Body of pancreas (tissue), 4 donors: ENCODE measurements at regions not wholly inside any gene's neighbourhood (a gene's known extent, or its start where the extent isn't known, plus 50 kb on each side); places are given as distances from the start of the nearest gene placed in this dataset.

Experiments
- ATAC-seq: fragments of 150-250 bp; one replicate; pipeline ENCODE4 v1.9.1; 2016
- DNase-seq, 4 donors: peaks; one replicate each; pipeline ENCODE4 v3.0.0-alpha.2; 2019
- H3K27ac ChIP-seq, 4 donors: fragments of 200-600 bp; sonication (generic); 1 replicate in 3 of 4; 2 replicates in 1 of 4; pipeline versions ENCODE4 v1.5.1 to v1.6.1; 2016 to 2019; ENCODE audit warnings: mild to moderate bottlenecking in 1 of 4, mixed read lengths in 1 of 4, moderate library complexity in 1 of 4
- H3K27me3 ChIP-seq, 2 donors: fragments of 200-600 bp; sonication (generic); one replicate each; pipeline ENCODE4 v1.6.0; 2016; ENCODE audit warnings: mild to moderate bottlenecking in 1 of 2
- H3K36me3 ChIP-seq, 2 donors: fragments of 200-600 bp; sonication (generic); replicated peaks in 1 of 2; 2 replicates each; pipeline ENCODE4 v1.5.1; 2016; ENCODE audit warnings: low read depth in 2 of 2; ENCODE audit not compliant: insufficient read depth in 1 of 2
- H3K4me1 ChIP-seq: fragments of 200-600 bp; sonication (generic); one replicate; pipeline ENCODE4 v1.6.0; 2016
- H3K4me3 ChIP-seq, 2 donors: fragments of 200-600 bp; sonication (generic); 1 replicate in 1 of 2; 2 replicates in 1 of 2; pipeline ENCODE4 v1.5.1; 2016 to 2019
- H3K9me3 ChIP-seq, 3 donors: fragments of 200-600 bp; sonication (generic); 1 replicate in 2 of 3; 2 replicates in 1 of 3; pipeline ENCODE4 v1.5.1; 2016
- CTCF ChIP-seq, 7 experiments: fragments of 450-650 bp in 4 of 7; fragments of 200-600 bp in 3 of 7; sonication (generic) in 3 of 7; IDR thresholded peaks; one replicate each; pipeline ENCODE4 v1.5.1; 2016 to 2019; ENCODE audit warnings: antibody characterized with exemption in 7 of 7
- POLR2A ChIP-seq, 3 donors: fragments of 450-650 bp; IDR thresholded peaks; one replicate each; pipeline ENCODE4 v1.6.1; 2016; ENCODE audit warnings: antibody characterized with exemption in 3 of 3, mild to moderate bottlenecking in 2 of 3
- WGBS, 2 donors: methylation state at CpG; one replicate each; pipeline ENCODE4 v1.1.5; 2017; 5-methylcytosine and 5-hydroxymethylcytosine counted together
- intact Hi-C: fragments of 100-400 bp; cut with DNase I; formaldehyde crosslinking; loops from one replicate; pipeline ENCODE4 v1.15.1; 2023

GRCh38 chr21:35179990-35180540, 131.0 kb upstream of the RUNX1 start:
- no peaks in the 10 kb centered on the region for H3K9me3 ChIP-seq
- TF ChIP-seq CTCF (IDR thresholded peaks at IDR 0.05) = no peak
- TF ChIP-seq POLR2A (IDR thresholded peaks at IDR 0.05) = no peak
- no peaks in the 10 kb centered on the region for H3K36me3 ChIP-seq
- no peak for DNase-seq
- intact Hi-C loops = no loop called here
- no peak overlapping the region for H3K27ac ChIP-seq
- ATAC-seq = no peak
- 24 to 27% methylated on average over 1 of the region's 1 CpG for WGBS, 2 donors
- no peaks in the 10 kb centered on the region for H3K27me3 ChIP-seq
- H3K4me1 ChIP-seq = no peaks in the 10 kb centered on the region
- no peak overlapping the region for H3K4me3 ChIP-seq

- Histone ChIP-seq H3K27ac (no peak overlapping the region), H3K4me1 (no peaks in the 10 kb centered on the region), H3K36me3 (no peaks in the 10 kb centered on the region), H3K4me3 (no peak overlapping the region), H3K27me3 (no peaks in the 10 kb centered on the region), H3K9me3 (no peaks in the 10 kb centered on the region)
- intact Hi-C loops = no loop called here
- DNase-seq (no peak), ATAC-seq (no peak)
- WGBS, 2 donors = 75 to 100% methylated on average over 1 of the region's 1 CpG
- TF ChIP-seq POLR2A (IDR thresholded peaks at IDR 0.05) (no peak), CTCF (IDR thresholded peaks at IDR 0.05) (no peak)
Observed at GRCh38 chr21:35178827-35179226, 129.7 kb upstream of the RUNX1 start.

- Histone ChIP-seq H3K4me1 (no peaks in the 10 kb centered on the region), H3K4me3 (no peak overlapping the region), H3K36me3 (no peaks in the 10 kb centered on the region), H3K9me3 (no peaks in the 10 kb centered on the region), H3K27me3 (no peaks in the 10 kb centered on the region), H3K27ac (no peak overlapping the region)
- ATAC-seq (no peak), DNase-seq (no peak)
- intact Hi-C loops = no loop called here
- no peak for TF ChIP-seq POLR2A (IDR thresholded peaks at IDR 0.05)
- 82% methylated on average over 4 of the region's 4 CpGs for WGBS, 2 donors
Observed at GRCh38 chr21:35178098-35178497, 129.0 kb upstream of the RUNX1 start.

- DNase-seq (no peak), ATAC-seq (no peak)
- Histone ChIP-seq H3K4me3 (no peak overlapping the region), H3K36me3 (no peaks in the 10 kb centered on the region), H3K27ac (no peak overlapping the region), H3K27me3 (no peaks in the 10 kb centered on the region), H3K4me1 (no peaks in the 10 kb centered on the region), H3K9me3 (no peaks in the 10 kb centered on the region)
- intact Hi-C loops = no loop called here
- TF ChIP-seq CTCF (IDR thresholded peaks at IDR 0.05) (no peak), POLR2A (IDR thresholded peaks at IDR 0.05) (no peak)
- WGBS, 2 donors = 61 to 67% methylated on average over 2 of the region's 2 CpGs
Observed at GRCh38 chr21:35172231-35172630, 123.1 kb upstream of the RUNX1 start.

- H3K9me3 ChIP-seq = no peaks in the 10 kb centered on the region
- no peaks in the 10 kb centered on the region for H3K4me1 ChIP-seq
- TF ChIP-seq CTCF (IDR thresholded peaks at IDR 0.05) (no peak), POLR2A (IDR thresholded peaks at IDR 0.05) (no peak)
- H3K4me3 ChIP-seq = no peak overlapping the region
- H3K27ac ChIP-seq = no peak overlapping the region
- ATAC-seq (no peak), DNase-seq (no peak)
- intact Hi-C loops = no loop called here
- H3K36me3 ChIP-seq = no peaks in the 10 kb centered on the region
- no peaks in the 10 kb centered on the region for H3K27me3 ChIP-seq
- WGBS, 2 donors = 77 to 83% methylated on average over 5 of the region's 5 CpGs
Observed at GRCh38 chr21:35171385-35171784, 122.3 kb upstream of the RUNX1 start.
